GM18508 (cell line): ENCODE measurements at regions not wholly inside any gene's neighbourhood (a gene's known extent, or its start where the extent isn't known, plus 50 kb on each side); places are given as distances from the start of the nearest gene placed in this dataset.

Experiments
- ATAC-seq: cut with Tn5 transposase; IDR thresholded peaks from one replicate; pipeline ENCODE4 v1.9.1; 2021; ENCODE audit warnings: moderate number of reproducible peaks; ENCODE audit not compliant: insufficient read depth, unreplicated experiment

- peak; percentile 79 for ATAC-seq
Observed at GRCh38 chr10:63707254-63707910, 186.2 kb downstream of the REEP3 start.

DNA sequence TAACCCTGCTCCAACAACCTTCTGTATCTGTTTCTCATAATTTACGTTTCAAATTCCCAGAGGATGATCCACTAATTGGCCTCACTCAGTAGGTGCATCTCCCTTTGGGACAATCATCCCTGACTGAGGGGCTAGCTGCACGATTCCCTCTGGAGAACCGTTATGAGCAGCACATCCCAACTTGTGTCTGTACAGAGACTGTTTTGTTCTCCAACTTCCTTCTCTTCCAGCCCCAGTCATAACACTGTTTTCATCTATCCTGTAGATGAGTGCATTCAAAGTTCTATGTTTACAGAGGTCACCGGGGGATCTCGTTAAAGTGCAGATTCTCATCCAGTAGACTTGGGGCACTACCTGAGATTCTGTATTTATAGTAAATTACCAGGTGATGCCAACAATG, 187.2 kb downstream of the REEP3 start:
- no peak for ATAC-seq

DNA sequence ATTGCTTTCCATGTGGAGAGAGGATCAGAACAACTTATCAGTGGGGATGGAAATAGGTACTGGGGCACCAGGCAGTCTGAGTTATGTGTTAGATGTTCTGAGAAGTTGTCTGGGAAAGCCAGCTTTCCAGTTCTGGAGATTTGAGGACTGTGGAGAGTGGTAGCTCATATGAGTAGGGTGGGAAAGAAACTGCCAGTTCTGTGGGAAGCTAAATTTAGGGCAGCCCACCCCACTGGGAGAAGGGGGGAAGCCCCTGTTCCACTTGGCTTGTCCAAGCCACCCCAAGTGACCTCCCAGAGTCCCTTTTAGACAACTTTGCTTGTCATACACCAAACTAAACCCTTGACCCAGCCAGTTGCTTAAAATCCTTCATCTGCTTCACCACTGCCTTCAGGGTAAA, 189.5 kb downstream of the REEP3 start:
- no peak for ATAC-seq

GRCh38 chr10:63711361-63711760, 190.2 kb downstream of the REEP3 start:
- no peak for ATAC-seq

- ATAC-seq, result no peak
Observed at GRCh38 chr10:63711867-63712716, 190.9 kb downstream of the REEP3 start.

- no peak for ATAC-seq
Observed at GRCh38 chr10:63712717-63713115, 191.5 kb downstream of the REEP3 start.

DNA sequence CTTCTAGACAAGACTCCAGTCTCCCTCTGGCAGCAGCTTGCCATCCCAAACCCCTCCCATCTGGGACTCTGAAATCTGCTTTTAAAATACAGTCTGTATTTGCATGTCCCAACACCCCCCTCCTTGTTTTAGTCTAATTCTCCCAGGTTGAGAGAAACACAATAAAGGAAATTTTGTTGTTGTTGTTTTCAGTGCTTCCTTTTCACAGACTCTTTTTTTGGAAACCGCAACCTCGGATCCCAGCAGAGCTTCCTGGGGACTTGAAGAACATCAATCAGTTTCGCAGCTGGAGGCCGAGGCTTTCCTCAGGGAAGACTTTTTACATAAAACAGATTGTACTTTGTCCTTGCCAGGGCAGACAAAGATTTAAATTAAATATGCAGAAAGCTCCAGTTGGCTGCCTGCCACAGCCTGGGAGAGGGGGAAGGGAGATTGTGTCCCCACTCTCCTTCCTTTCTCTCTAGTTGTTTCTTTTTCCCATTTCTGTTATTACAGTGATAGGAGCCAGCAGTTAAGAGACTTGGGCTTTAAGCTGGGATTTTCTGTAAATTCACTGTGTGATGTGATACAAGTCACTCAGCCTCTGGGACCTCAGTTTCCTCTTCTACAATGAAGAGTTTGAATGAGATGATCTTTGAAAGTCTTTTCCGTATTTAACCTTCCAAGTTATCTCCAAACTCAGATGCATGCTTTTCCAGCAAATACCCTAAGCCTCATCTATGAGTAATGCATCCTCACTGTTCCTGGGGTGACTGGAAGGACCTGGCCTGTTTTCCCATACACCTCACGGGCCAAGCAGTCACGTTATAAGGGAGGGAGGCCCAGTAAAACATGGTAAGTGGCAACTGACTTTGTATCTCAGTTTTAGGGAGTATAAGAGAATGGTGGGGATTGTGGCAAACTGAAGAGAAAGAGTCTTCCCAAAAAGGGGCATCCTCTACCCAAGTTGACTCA, 192.3 kb downstream of the REEP3 start:
- no peak for ATAC-seq

DNA sequence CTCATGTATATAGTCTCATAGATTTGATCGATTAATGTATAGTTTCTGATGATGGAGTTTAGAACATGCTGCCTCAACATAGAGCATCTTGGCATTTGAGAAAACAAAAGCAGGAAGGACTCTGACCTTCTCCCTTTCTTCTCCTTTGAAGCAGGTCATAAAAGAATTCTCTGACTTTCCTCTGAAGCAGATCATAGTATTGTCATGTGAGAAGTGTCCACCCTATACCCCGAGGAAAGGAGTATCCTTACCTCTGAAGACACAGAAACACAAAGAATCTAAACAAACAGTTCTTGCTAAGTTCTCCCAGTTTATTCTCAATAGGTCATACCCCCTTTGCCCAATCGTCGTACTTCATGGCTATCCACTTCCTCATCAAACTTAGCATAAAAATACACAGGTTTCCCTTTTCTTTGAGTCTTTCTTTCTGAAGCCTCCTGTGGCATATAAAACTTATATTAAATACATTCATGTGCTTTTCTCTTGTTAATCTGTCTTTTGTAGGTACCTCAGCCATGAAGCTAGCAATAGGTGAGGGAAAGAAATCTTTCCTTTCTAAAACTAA, 194.9 kb downstream of the REEP3 start:
- ATAC-seq, result no peak

- ATAC-seq, result no peak
Observed at GRCh38 chr10:63717027-63717715, 196.0 kb downstream of the REEP3 start.

DNA sequence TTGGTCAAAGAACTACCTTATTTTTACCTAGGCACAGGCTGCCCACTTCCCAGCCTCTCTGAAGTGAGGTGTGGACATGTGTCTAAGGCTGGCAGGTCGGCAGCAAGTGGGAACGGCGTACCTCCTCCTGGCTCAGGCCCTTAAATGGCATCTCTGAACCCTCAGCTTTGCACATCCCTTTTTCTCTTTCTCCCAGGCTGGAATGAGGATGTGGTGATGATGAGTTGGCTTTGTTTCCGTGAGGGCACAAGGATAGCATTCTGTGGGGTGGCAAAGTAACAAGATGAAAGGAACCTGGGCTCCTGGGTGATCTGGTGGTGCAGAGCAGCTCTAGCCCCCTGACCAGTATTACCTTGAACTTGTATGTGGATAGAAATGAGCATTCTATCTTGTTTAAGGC, 196.8 kb downstream of the REEP3 start:
- ATAC-seq, result no peak

GRCh38 chr10:63718421-63718820, 197.2 kb downstream of the REEP3 start:
- ATAC-seq, result no peak

DNA sequence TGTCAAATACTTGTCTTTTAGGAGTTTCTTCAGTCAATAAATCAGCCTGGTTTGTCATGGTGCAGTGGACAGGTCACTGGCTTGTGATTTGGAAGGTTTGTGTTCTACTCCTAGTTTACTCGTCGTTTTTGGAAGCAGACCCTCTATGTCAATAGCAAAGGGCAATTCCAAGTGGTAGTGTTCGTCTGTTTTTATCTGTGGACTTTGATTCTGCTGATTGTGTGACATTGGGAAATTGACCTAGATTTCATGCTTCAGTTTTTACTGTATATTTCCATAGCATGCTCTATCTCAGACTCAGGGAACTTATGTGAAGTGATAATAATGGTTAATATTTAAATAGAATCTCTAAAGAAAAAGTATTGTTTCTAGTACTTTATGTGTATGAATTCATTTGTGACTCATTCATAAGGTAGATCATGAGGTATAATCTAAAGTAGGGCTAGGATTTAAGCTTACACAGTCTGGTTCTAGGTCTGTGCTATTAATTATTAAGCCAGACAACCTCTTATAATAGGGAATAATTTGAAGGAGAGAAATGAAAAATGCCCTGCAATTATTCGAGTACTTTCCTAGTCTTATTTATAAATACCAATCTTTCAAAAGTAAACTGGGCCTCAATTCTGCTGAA, 198.1 kb downstream of the REEP3 start:
- no peak for ATAC-seq

DNA sequence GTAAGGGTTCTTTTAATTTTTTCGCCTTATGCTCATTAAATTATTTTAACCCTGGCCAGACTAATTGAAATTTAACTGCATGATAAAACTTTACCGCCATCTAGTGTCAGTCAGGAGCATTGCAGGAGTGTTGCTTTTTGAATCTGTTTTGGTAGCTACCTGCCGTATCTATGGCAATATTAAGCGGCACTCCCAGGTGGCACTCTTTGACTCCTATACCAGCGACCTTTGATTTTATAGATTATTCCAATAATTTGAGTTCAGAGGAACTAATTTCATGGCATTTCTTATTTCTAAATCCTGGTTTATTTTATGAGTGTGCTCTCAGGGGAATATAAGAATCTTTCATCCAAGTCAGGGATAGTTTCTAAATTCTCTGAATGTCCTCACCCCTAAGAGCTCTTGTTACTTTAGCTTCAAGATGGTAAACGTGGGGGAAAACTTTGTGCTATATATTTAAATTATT, 198.9 kb downstream of the REEP3 start:
- no peak for ATAC-seq

DNA sequence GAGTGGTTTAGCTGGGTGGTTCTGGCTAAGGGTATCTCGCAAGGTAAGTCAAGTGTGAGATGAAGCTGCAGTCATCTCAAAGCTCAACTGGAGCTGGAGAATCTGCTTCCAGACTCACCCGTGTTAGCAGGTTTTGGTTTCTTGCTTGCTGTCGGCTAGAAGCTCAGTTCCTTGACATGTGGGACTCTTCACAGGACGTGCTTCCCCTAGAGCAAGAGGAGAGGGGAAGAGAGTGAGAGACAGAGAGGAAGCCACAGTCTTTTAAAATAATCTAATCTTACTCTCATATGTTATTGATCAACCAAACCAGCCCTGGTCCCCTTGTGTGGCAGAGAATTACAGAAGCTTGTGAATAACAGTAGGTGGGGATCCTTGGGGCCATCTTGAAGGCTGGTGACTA, 199.5 kb downstream of the REEP3 start:
- ATAC-seq, result peak; percentile 66

DNA sequence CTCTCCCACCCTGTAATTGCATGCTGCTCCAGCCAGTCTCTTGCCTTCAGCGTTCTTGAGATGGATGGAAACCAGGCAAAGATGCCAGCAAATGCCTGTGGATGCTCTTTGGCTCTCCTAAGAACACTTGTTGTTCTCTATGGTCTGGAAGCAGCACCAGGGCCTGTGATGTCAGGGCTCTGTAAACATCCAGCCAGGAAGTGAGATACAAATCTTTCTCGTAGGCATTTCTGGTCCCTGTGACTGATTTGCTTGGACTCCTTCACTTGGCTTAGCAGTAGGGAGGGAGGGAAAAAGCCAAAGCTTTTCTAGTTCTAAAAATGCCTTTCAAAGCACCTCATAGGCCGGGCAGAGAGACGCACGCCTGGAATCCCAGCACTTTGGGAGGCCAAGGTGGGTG, 201.3 kb downstream of the REEP3 start:
- no peak for ATAC-seq

DNA sequence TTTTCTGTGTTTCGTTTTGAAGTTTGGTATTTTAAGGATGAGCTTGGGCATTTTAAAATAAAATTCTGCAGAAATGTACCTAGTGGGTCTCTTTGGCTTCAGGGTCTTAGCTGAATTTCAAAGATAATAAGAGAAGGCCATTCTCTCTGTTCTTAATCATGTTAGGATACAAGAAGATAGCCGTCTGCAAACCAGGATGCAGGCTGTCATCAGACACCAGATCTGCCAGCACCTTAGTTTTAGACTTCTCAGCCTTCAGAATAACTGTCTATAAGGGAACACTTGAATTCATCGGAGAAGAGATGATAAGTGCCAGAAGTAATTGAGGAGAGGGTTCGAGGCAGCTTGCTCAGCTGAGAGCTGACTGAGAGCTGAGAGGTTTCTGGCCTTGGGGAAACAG, 202.1 kb downstream of the REEP3 start:
- no peak for ATAC-seq

DNA sequence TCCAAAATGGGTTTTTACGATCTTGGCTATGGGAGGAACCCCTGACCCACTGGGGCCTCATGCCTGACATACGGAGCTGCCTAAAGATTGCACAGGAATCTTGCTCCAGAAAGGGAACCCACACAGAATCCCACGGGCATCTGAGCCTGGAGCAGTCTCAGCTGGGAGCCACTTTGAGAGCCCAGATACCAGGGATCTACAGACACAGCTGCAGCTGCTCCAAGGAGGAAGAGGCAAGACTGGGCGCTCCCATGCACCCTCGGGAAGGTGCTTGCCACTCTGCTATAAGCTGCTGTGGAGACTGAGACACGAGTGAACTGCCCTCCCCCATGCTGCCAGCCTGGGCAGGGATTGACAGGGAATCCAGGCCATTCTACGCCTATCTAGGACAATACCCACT, 202.5 kb downstream of the REEP3 start:
- no peak for ATAC-seq

- ATAC-seq, result no peak
Observed at GRCh38 chr10:63724922-63725321, 203.7 kb downstream of the REEP3 start.

- ATAC-seq, result no peak
Observed at GRCh38 chr10:63726867-63727266, 205.7 kb downstream of the REEP3 start.
